ENCODE measurements at regions not wholly inside any gene's neighbourhood (a gene's known extent, or its start where the extent isn't known, plus 50 kb on each side); places are given as distances from the start of the nearest gene placed in this dataset.

GRCh38 chrX:20330545-20330944, 63.8 kb upstream of the RPS6KA3 start:
- TF ChIP-seq CTCF (IDR thresholded peaks at IDR 0.05) (no peak), POLR2A (IDR thresholded peaks at IDR 0.05) (no peak), POLR2AphosphoS5 (IDR thresholded peaks at IDR 0.05) (no peak)

All from sigmoid colon (tissue), 4 donors.